PC-3 (cell line): ENCODE measurements at regions not wholly inside any gene's neighbourhood (a gene's known extent, or its start where the extent isn't known, plus 50 kb on each side); places are given as distances from the start of the nearest gene placed in this dataset.
A peak's percentile ranks its signal among the peaks of the same experiment; 100 is the strongest.

Experiments
- ATAC-seq: fragments of 200-7000 bp; cut with Tn5 transposase; 2 replicates; pipeline ENCODE4 v1.9.1; 2020; ENCODE audit warnings: mild to moderate bottlenecking, moderate library complexity
- BruUV-seq: library from RNA; stranded (reverse); fragments of 400-500 nt; replicated peaks from 2 replicates; lab custom pipeline; 2021; lab: Mats Ljungman, UMichigan
- CTCF ChIA-PET: fragments of 300-600 bp; sonication (Branson Sonifier 250); formaldehyde crosslinking; loops from one replicate; lab custom pipeline; 2022; ENCODE audit warnings: antibody characterized with exemption; lab: Charles Lee
- POLR2A ChIA-PET: fragments of 300-600 bp; sonication (Branson Sonifier 250); formaldehyde crosslinking; loops from one replicate; lab custom pipeline; 2022; ENCODE audit warnings: antibody characterized with exemption; ENCODE audit not compliant: unreplicated experiment; lab: Charles Lee
- DNase-seq: peaks from one replicate; pipeline ENCODE4 v3.0.0-alpha.2; 2015
- H2AFZ ChIP-seq: fragments of 300-600 bp; sonication (generic); 2 replicates; pipeline ENCODE4 v1.6.0; 2016; ENCODE audit warnings: antibody characterized with exemption, low read length
- H3F3A ChIP-seq: fragments of 300-600 bp; sonication (generic); one replicate; pipeline ENCODE4 v1.6.0; 2017; ENCODE audit warnings: antibody characterized with exemption, low read length, control low read depth, mild to moderate bottlenecking; ENCODE audit not compliant: unreplicated experiment
- H3K27ac ChIP-seq: fragments of 300-600 bp; sonication (generic); 2 replicates; pipeline ENCODE4 v1.5.1; 2016; ENCODE audit warnings: mild to moderate bottlenecking, low read length
- H3K27me3 ChIP-seq: fragments of 300-600 bp; sonication (generic); 2 replicates; pipeline ENCODE4 v1.6.1; 2016; ENCODE audit warnings: low read length, mixed read lengths
- H3K36me3 ChIP-seq: fragments of 300-600 bp; sonication (generic); 2 replicates; pipeline ENCODE4 v1.6.1; 2016; ENCODE audit warnings: low read depth, mixed run types, low read length, mixed read lengths
- H3K4me1 ChIP-seq: fragments of 300-600 bp; sonication (generic); 2 replicates; pipeline ENCODE4 v1.5.1; 2016; ENCODE audit warnings: low read length; ENCODE audit not compliant: insufficient read depth
- H3K4me2 ChIP-seq: fragments of 300-600 bp; sonication (generic); 2 replicates; pipeline ENCODE4 v1.6.0; 2016; ENCODE audit warnings: low read length
- H3K4me3 ChIP-seq: fragments of 300-600 bp; sonication (generic); 2 replicates; pipeline ENCODE4 v1.5.1; 2016; ENCODE audit warnings: mild to moderate bottlenecking, low read length, mixed read lengths
- H3K79me2 ChIP-seq: fragments of 300-600 bp; sonication (generic); 2 replicates; pipeline ENCODE4 v1.6.1; 2017; ENCODE audit warnings: low read length, mixed read lengths
- H3K9ac ChIP-seq: fragments of 300-600 bp; sonication (generic); 2 replicates; pipeline ENCODE4 v1.6.0; 2016; ENCODE audit warnings: mild to moderate bottlenecking, low read length
- H3K9me2 ChIP-seq: fragments of 300-600 bp; sonication (generic); replicated peaks from 2 replicates; pipeline ENCODE4 v1.6.1; 2016; ENCODE audit warnings: mixed run types, low read length, mixed read lengths
- H3K9me3 ChIP-seq: fragments of 300-600 bp; sonication (generic); 2 replicates; pipeline ENCODE4 v1.6.1; 2016; ENCODE audit warnings: low read length, mixed read lengths
- H4K20me1 ChIP-seq: fragments of 300-600 bp; sonication (generic); 2 replicates; pipeline ENCODE4 v1.6.1; 2016; ENCODE audit warnings: low read length, mixed read lengths
- EZH2 ChIP-seq: fragments of 300-600 bp; sonication (generic); IDR thresholded peaks from one replicate; pipeline ENCODE4 v1.6.1; 2017; ENCODE audit warnings: antibody characterized with exemption, mild to moderate bottlenecking, low read length; ENCODE audit not compliant: unreplicated experiment
- EZH2phosphoT487 ChIP-seq: fragments of 300-600 bp; sonication (generic); IDR thresholded peaks from 2 replicates; pipeline ENCODE4 v1.6.1; 2018; ENCODE audit warnings: mild to moderate bottlenecking, antibody characterized with exemption, low read length, borderline replicate concordance
- intact Hi-C: fragments of 100-400 bp; cut with micrococcal nuclease; formaldehyde crosslinking; loops from 2 replicates; pipeline ENCODE4 v1.9.0; 2023
- TF ChIP-seq, protein P1 (sequence below): fragments of 300-600 bp; sonication (generic); conservative IDR thresholded peaks from 2 replicates; pipeline ENCODE4 v1.5.1; 2017; ENCODE audit warnings: antibody characterized with exemption, low read depth, mild to moderate bottlenecking, low read length

DNA sequence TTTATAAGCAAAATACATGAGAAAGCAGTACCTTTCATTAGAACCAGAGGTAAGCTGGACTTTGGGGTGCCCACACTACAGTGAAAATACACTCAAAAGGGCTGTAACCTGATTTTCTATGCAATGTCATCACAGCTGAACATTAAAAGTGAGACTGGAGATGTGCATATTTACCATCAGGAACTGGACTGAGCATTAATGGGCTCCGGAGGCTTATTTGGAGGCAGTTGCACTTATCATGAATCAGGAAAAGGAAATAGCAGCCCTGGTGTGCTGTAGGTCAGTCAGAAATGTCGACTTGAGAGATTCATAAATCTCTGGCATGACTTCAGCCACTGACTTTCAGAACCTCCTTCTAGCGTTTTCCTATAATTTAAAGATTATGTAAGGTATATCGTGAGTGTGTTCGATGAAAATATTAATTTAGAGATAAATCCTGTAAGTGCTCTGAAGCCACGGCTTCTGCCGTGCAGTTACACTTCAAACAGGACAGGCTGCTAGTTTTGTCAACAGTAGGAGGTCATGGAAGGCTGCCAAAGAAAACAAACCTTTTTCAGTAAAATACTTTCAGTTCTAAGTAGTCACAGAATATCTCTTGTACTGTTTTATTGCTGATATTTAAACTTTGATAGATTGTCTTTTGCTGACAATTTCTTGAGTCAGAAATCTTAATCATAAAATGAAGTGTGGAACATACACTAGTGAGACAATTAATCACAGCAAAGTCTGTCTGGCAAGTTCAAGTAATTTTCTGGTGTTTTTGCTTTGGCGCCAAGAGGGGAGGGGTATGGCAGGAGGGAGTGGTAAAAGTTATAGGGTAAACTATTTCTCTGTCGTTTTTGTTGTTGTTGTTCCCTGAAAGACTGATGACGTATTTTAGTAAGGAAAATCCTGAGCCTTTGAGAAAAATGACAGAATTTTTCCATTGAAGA is 939.7 kb downstream of the NR2F1-AS1 start:
- POLR2A ChIA-PET, result no interaction called here

DNA sequence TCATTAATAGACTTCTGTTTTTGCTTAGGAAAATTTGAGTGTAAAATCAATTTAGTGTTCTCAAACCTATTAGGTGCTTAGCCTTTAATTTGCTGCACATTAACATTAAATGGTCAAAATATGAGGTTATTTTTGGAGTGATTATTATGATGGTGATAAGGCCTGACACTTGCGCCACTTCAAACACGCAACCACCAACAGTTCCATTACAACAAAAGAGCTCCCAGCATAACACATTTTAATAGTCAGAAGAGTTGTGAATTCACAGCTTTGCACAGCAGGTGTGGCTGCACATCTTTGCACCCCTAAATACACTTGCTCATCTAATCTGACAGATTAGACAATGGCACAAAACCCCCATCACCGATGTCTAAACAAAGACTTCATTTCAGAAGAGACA is 940.7 kb downstream of the NR2F1-AS1 start:
- H3K9me2 ChIP-seq, result no peaks in the 10 kb centered on the region
- no peak overlapping the region for H3K27ac ChIP-seq
- ChIA-PET CTCF (no interaction called here), POLR2A (no interaction called here)
- BruUV-seq, result no TSS peak
- H3K9me3 ChIP-seq, result no peaks in the 10 kb centered on the region
- no peaks in the 10 kb centered on the region for H3K36me3 ChIP-seq
- no peak overlapping the region for H3K4me3 ChIP-seq
- DNase-seq (no peak), ATAC-seq (no peak)
- 0 out of 2 replicates have a peak, but pooled peaks cover 5% of the 10 kb centered on the region for H3K4me1 ChIP-seq
- peaks cover 3% of the 10 kb centered on the region for H3F3A ChIP-seq
- TF ChIP-seq, protein P1, sequence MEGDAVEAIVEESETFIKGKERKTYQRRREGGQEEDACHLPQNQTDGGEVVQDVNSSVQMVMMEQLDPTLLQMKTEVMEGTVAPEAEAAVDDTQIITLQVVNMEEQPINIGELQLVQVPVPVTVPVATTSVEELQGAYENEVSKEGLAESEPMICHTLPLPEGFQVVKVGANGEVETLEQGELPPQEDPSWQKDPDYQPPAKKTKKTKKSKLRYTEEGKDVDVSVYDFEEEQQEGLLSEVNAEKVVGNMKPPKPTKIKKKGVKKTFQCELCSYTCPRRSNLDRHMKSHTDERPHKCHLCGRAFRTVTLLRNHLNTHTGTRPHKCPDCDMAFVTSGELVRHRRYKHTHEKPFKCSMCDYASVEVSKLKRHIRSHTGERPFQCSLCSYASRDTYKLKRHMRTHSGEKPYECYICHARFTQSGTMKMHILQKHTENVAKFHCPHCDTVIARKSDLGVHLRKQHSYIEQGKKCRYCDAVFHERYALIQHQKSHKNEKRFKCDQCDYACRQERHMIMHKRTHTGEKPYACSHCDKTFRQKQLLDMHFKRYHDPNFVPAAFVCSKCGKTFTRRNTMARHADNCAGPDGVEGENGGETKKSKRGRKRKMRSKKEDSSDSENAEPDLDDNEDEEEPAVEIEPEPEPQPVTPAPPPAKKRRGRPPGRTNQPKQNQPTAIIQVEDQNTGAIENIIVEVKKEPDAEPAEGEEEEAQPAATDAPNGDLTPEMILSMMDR, result no peak
- no peak for TF ChIP-seq EZH2
- no peak for TF ChIP-seq EZH2phosphoT487
- intact Hi-C loops, result loop anchor here (5.0 kb wide), 1 partner anchor 333 kb away; no protein-coding TSS in a partner anchor
- no peaks in the 10 kb centered on the region for H3K27me3 ChIP-seq
- H4K20me1 ChIP-seq, result no peaks in the 10 kb centered on the region
- H2AFZ ChIP-seq, result no peak overlapping the region
- no peak overlapping the region for H3K9ac ChIP-seq
- H3K4me2 ChIP-seq, result no peak overlapping the region
- no peaks in the 10 kb centered on the region for H3K79me2 ChIP-seq

More for the DNA sequence above, 939.7 kb downstream of the NR2F1-AS1 start:
- H3K36me3 ChIP-seq, result no peaks in the 10 kb centered on the region
- no peak overlapping the region for H3K9ac ChIP-seq
- H3K9me3 ChIP-seq, result no peaks in the 10 kb centered on the region
- H3K4me2 ChIP-seq, result peak overlapping the region; percentile 76
- H3K27ac ChIP-seq, result peak overlapping the region; percentile 72
- TF ChIP-seq EZH2 (no peak), EZH2phosphoT487 (no peak)
- TF ChIP-seq, protein P1, result no peak
- H3K4me3 ChIP-seq, result peak overlapping the region; percentile 58
- no peaks in the 10 kb centered on the region for H3K27me3 ChIP-seq
- H3K9me2 ChIP-seq, result no peaks in the 10 kb centered on the region
- CTCF ChIA-PET, result no interaction called here
- H3K79me2 ChIP-seq, result no peaks in the 10 kb centered on the region
- BruUV-seq, result no TSS peak
- intact Hi-C loops, result loop anchor here (1.0 to 5.0 kb wide), 2 partner anchors 89 to 334 kb away; no protein-coding TSS in a partner anchor
- DNase-seq (peak; percentile 77), ATAC-seq (peak; percentile 96)
- H2AFZ ChIP-seq, result peak overlapping the region; percentile 50
- H3K4me1 ChIP-seq, result 0 out of 2 replicates have a peak, but pooled peaks cover 5% of the 10 kb centered on the region
- H3F3A ChIP-seq, result peaks cover 3% of the 10 kb centered on the region
- no peaks in the 10 kb centered on the region for H4K20me1 ChIP-seq

DNA sequence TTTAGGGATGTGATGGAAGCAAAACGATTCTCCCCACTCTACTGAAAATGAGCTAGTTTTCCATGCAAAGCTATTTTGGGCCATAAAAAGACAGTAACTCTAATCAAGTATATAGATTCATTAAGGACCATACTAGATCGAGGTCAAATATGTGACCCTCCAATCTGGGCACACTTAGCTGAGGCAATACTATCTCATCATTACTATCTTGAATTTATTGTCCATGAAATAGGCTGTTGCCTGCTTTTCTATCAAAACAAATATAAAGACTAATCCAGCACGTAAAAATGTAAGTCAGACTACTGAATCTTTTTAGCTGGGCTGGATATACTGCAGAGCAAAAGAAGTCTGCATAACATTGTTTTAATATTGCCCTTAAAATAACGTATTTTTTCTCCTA is 943.1 kb downstream of the NR2F1-AS1 start:
- no peaks in the 10 kb centered on the region for H3K36me3 ChIP-seq
- intact Hi-C loops, result no loop called here
- H3K27me3 ChIP-seq, result no peaks in the 10 kb centered on the region
- CTCF ChIA-PET, result no interaction called here
- H2AFZ ChIP-seq, result no peak overlapping the region
- DNase-seq (no peak), ATAC-seq (no peak)
- no peak overlapping the region for H3K27ac ChIP-seq
- H3K9me3 ChIP-seq, result no peaks in the 10 kb centered on the region
- no peaks in the 10 kb centered on the region for H4K20me1 ChIP-seq
- no peaks in the 10 kb centered on the region for H3K79me2 ChIP-seq
- peaks cover 3% of the 10 kb centered on the region for H3F3A ChIP-seq
- H3K9me2 ChIP-seq, result no peaks in the 10 kb centered on the region
- H3K4me3 ChIP-seq, result no peak overlapping the region
- POLR2A ChIA-PET, result no interaction called here
- no peak overlapping the region for H3K4me2 ChIP-seq
- no TSS peak for BruUV-seq
- TF ChIP-seq, protein P1, result no peak
- TF ChIP-seq EZH2phosphoT487, result no peak
- TF ChIP-seq EZH2, result no peak
- 0 out of 2 replicates have a peak, but pooled peaks cover 5% of the 10 kb centered on the region for H3K4me1 ChIP-seq
- no peak overlapping the region for H3K9ac ChIP-seq
